T-helper 17 cell (primary cell): ENCODE measurements at regions not wholly inside any gene's neighbourhood (a gene's known extent, or its start where the extent isn't known, plus 50 kb on each side); places are given as distances from the start of the nearest gene placed in this dataset.

Source experiments
- ATAC-seq: fragments of 150-1000 bp; cut with Tn5 transposase; 2 replicates; pipeline ENCODE4 v1.10.0; 2021; ENCODE audit warnings: mild to moderate bottlenecking, moderate library complexity
- DNase-seq, 3 donors: peaks; one replicate each; pipeline versions ENCODE4 v3.0.0 to v3.0.0-alpha.2; 2020 to 2021
- H3K9me3 ChIP-seq: one replicate; pipeline ENCODE4 v1.7.0; 2013; ENCODE audit warnings: low read length, mild to moderate bottlenecking; ENCODE audit not compliant: control insufficient read depth, poor library complexity, severe bottlenecking
- H3K27ac Mint-ChIP-seq: one replicate; pipeline ENCODE4 v1.8.0; 2022; ENCODE audit warnings: mild to moderate bottlenecking, moderate library complexity, mixed read lengths
- H3K27me3 Mint-ChIP-seq: one replicate; pipeline ENCODE4 v1.8.0; 2022; ENCODE audit warnings: mixed read lengths
- H3K36me3 Mint-ChIP-seq: one replicate; pipeline ENCODE4 v1.8.0; 2022; ENCODE audit warnings: low read depth, mixed read lengths
- H3K4me1 Mint-ChIP-seq: one replicate; pipeline ENCODE4 v1.8.0; 2022; ENCODE audit warnings: mild to moderate bottlenecking, mixed read lengths
- H3K4me3 Mint-ChIP-seq: one replicate; pipeline ENCODE4 v1.8.0; 2022; ENCODE audit warnings: mild to moderate bottlenecking, moderate library complexity, mixed read lengths

DNA sequence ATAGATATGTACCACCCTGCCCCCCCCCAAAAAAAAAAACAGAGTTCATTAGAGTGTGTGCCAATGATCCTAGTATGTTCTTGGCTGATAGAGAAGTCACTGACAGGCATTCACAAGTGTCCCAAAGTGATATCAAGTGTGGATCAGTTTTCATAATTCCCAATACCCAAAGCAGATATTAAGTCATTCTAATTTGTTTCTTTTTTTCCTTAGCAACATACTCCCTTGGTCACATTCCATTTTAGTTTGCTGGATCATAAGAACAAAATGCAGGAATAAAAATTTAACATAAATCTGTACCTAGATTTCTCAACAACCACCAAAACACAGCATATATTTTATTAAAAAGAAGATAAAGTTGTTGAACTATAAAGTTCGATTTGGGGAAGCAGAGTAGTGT is 129.8 kb upstream of the PALMD start:
- Mint-ChIP-seq H3K4me3 (no peak overlapping the region), H3K4me1 (no peaks in the 10 kb centered on the region), H3K27me3 (peaks cover 5% of the 10 kb centered on the region), H3K27ac (no peak overlapping the region), H3K36me3 (no peaks in the 10 kb centered on the region)
- no peak for DNase-seq
- no peaks in the 10 kb centered on the region for H3K9me3 ChIP-seq
- no peak for ATAC-seq

DNA sequence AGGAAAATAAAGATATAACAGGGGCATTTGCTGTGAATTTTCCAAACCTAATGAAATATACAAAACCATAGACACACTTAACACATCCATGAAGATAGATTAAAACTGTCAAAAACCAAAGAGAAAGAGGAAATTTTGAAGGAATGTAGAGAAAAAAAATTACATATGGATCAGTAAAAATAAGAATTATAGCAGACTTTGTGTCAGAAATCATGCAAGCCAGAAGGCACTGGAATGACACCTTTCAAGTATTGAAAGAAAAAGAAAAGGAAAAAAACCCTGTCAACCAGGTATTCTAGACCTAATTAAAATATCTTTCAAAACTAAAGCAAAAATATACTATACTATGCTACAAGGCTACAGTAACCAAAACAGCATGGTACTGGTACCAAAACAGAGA is 125.8 kb upstream of the PALMD start:
- peaks cover 2% of the 10 kb centered on the region for H3K27me3 Mint-ChIP-seq
- no peaks in the 10 kb centered on the region for H3K36me3 Mint-ChIP-seq
- H3K4me1 Mint-ChIP-seq: no peaks in the 10 kb centered on the region
- no peaks in the 10 kb centered on the region for H3K9me3 ChIP-seq
- H3K27ac Mint-ChIP-seq: no peak overlapping the region
- ATAC-seq: no peak
- no peak for DNase-seq
- H3K4me3 Mint-ChIP-seq: no peak overlapping the region

DNA sequence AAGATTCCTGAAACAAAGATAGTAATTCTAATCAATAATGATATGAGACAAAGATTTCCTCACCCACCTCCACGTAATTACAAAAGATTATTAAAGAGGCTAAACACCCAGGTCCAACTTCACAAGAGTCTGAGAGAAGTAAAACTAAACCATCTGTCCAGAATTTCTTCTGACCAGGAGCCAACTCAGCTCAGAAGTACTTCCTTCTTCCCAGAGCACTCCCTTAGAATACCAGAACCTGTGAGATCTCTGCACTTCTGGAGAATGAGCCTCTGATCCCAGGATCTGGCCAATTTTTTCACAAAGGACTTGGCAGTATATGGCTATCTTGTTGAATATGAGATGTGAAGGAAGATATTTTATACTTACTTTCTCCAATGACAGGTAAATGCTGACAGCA is 120.6 kb upstream of the PALMD start:
- no peaks in the 10 kb centered on the region for H3K36me3 Mint-ChIP-seq
- no peak overlapping the region for H3K4me3 Mint-ChIP-seq
- no peak overlapping the region for H3K27ac Mint-ChIP-seq
- no peaks in the 10 kb centered on the region for H3K4me1 Mint-ChIP-seq
- no peak for ATAC-seq
- peaks cover 40% of the 10 kb centered on the region for H3K27me3 Mint-ChIP-seq
- H3K9me3 ChIP-seq: no peaks in the 10 kb centered on the region
- DNase-seq: no peak

DNA sequence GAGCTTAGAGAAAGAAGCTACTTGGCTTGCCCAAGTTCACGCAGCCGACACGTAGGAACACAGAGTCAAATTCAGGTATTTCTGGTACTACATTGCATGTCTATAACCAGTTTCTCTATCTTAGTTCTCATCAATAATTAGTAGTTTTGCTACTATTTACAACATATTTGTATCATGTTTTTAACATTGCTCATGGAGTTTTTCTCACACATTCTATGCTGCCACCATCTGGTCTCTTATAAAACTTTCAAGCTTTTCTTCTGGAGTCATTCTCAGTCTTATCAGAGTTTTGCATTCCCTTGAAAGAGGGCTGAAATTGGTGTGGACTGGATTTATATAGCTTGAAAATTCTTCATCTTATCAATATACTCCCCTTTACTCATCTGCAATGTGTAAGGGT is 118.8 kb upstream of the PALMD start:
- no peak for ATAC-seq
- H3K4me1 Mint-ChIP-seq: no peaks in the 10 kb centered on the region
- H3K27me3 Mint-ChIP-seq: peaks cover 40% of the 10 kb centered on the region

DNA sequence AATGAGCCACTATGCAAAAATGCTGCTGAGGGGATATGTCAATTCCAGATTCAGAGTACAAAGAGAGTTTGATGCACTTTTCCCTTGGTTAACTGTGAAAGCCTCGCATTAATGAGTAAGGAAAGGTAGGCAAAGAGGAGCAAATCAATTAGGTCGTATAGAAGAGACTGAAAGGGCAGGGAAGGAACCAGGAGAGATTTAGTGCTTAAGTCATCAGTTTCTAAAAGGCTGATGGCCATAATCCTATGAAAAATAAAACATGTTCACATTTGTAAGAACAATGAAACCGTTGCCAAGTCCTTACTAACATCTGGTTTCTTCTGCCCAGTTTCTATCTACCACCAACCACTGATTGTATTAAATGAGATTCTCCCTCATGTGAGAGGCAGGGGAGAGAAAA is 118.4 kb upstream of the PALMD start:
- Mint-ChIP-seq H3K4me1 (no peaks in the 10 kb centered on the region), H3K36me3 (no peaks in the 10 kb centered on the region), H3K27me3 (peaks cover 45% of the 10 kb centered on the region), H3K27ac (no peak overlapping the region), H3K4me3 (no peak overlapping the region)
- H3K9me3 ChIP-seq: no peaks in the 10 kb centered on the region
- no peak for ATAC-seq
- no peak for DNase-seq

More for the DNA sequence above, 118.8 kb upstream of the PALMD start:
- H3K27ac Mint-ChIP-seq: no peak overlapping the region
- no peaks in the 10 kb centered on the region for H3K9me3 ChIP-seq
- H3K36me3 Mint-ChIP-seq: no peaks in the 10 kb centered on the region
- no peak overlapping the region for H3K4me3 Mint-ChIP-seq
- no peak for DNase-seq

DNA sequence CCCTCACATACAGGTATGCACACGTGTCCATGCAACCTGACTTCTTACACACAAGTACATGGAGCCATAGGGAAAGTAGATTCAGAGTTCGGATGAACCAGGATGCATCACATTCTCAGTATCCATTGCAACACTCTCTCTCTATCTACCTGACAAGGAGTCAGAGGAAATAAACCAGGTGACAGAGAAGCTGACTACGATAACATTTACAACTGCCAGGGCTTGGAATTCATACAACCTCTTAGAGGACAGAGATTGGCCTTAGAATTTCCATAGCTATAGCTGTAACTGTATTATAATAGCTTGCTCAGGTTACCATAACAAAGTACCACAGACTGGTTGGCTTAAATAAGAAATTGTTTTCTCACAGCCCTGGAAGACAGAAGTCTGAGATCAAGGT is 116.9 kb upstream of the PALMD start:
- peaks cover 45% of the 10 kb centered on the region for H3K27me3 Mint-ChIP-seq
- no peaks in the 10 kb centered on the region for H3K36me3 Mint-ChIP-seq
- DNase-seq (no peak), ATAC-seq (no peak)
- H3K4me1 Mint-ChIP-seq: no peaks in the 10 kb centered on the region
- no peak overlapping the region for H3K4me3 Mint-ChIP-seq
- H3K9me3 ChIP-seq: no peaks in the 10 kb centered on the region
- no peak overlapping the region for H3K27ac Mint-ChIP-seq

DNA sequence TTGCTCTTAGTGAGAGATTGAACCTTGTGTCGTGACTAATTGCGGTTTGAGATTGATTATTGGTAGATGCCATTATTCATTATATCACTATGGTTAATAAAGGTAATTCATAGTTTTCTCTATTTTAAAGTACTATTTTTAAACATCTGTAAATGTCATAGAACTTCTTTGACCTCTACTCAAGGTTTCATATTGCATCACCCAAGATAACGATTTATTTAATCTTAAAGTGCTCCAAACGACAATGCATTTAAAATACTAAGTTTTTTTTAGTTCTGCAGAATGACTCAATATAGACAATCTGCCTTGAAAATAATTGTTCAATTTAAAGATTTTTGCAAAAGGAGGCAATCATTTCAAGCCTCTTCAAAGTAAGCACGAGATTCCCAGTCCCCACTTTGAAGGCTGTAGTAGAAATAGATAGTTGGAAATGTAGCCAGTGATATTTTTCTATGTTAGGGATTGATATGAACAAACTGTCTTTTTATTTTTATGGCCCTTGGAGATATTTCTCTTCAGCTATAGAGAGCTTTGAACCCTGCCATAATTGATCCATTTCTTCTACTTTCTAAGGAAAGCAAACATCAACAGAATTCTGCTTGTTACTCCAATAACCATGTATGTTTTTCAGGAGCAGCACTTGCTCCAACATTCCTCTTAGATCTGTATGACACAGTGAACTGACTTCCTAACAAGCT is 114.2 kb upstream of the PALMD start:
- peaks cover 35% of the 10 kb centered on the region for H3K27me3 Mint-ChIP-seq

DNA sequence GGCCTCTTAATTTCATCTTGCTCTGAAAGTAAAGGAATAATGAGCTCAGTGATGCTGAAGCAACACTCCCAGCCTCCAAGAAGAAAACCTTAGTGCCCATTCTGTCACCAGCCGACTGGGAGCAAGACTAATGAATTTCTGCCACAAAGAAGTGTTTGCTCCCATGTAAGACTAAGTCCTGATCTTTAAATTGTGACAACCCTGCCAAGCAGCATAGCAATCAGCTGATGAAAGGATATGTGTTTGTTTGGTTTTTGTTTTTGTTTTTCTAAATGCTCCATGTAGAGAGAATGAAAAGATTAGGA is 113.7 kb upstream of the PALMD start:
- Mint-ChIP-seq H3K36me3 (no peaks in the 10 kb centered on the region), H3K4me1 (no peaks in the 10 kb centered on the region), H3K27me3 (peaks cover 30% of the 10 kb centered on the region), H3K4me3 (no peak overlapping the region), H3K27ac (no peak overlapping the region)
- no peaks in the 10 kb centered on the region for H3K9me3 ChIP-seq
- ATAC-seq: no peak
- no peak for DNase-seq

More for the DNA sequence above, 114.2 kb upstream of the PALMD start:
- no peak for DNase-seq
- Mint-ChIP-seq H3K4me1 (no peaks in the 10 kb centered on the region), H3K27ac (no peak overlapping the region), H3K36me3 (no peaks in the 10 kb centered on the region), H3K4me3 (no peak overlapping the region)
- H3K9me3 ChIP-seq: no peaks in the 10 kb centered on the region
- ATAC-seq: no peak

DNA sequence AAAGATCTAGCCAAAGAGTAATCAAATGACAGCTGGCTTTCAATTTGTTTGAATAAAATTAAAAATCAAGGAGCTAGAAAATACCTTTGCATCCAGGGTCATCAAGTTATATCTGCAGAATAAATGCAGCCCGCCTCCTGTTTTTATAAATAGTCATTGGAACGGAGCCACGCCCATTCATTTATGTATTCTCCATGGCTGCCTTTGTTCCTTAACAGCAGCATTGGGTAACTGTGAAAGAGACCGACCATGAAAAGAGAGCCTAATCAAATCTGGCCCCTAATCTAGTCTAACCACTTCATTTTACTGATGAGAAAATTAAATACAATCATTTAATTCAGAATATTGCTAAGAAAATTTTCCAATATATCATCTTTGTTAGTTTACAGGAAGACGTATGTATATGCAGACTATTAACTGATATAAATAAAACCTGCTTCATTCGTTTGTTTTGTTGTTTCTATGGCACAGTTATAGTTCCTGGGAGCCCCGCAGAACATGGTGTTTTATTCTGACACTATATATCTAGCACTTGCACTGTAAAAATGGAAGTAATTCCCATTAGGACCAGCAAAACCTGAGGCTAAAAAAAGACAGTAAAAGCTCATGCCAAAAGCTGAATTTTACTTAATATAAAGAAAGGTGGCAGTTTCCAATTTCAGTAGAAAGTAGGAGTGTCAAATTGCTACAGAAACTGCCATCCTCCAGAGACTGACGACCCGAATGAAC is 111.8 kb upstream of the PALMD start:
- H3K4me3 Mint-ChIP-seq: no peak overlapping the region
- no peaks in the 10 kb centered on the region for H3K36me3 Mint-ChIP-seq
- H3K27me3 Mint-ChIP-seq: peaks cover 15% of the 10 kb centered on the region
- no peak for DNase-seq
- no peak overlapping the region for H3K27ac Mint-ChIP-seq
- no peak for ATAC-seq
- no peaks in the 10 kb centered on the region for H3K9me3 ChIP-seq
- no peaks in the 10 kb centered on the region for H3K4me1 Mint-ChIP-seq

DNA sequence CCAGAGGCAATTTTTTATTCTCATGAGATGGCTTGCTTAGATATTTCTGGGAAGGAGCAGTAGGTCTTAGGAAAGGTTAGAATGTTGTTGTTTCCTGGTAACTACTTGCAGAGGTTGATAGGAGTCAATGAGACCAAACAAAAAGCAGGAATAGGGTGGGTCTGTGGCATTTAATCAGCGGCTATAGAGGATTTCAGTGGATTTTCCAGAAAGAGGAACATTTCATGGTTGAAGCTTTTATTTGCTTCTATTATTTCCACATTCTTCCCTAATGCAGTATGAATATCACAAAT is 111.3 kb upstream of the PALMD start:
- Mint-ChIP-seq H3K27ac (no peak overlapping the region), H3K4me1 (no peaks in the 10 kb centered on the region), H3K27me3 (peaks cover 10% of the 10 kb centered on the region), H3K36me3 (no peaks in the 10 kb centered on the region), H3K4me3 (no peak overlapping the region)
- DNase-seq (no peak), ATAC-seq (no peak)
- H3K9me3 ChIP-seq: no peaks in the 10 kb centered on the region

DNA sequence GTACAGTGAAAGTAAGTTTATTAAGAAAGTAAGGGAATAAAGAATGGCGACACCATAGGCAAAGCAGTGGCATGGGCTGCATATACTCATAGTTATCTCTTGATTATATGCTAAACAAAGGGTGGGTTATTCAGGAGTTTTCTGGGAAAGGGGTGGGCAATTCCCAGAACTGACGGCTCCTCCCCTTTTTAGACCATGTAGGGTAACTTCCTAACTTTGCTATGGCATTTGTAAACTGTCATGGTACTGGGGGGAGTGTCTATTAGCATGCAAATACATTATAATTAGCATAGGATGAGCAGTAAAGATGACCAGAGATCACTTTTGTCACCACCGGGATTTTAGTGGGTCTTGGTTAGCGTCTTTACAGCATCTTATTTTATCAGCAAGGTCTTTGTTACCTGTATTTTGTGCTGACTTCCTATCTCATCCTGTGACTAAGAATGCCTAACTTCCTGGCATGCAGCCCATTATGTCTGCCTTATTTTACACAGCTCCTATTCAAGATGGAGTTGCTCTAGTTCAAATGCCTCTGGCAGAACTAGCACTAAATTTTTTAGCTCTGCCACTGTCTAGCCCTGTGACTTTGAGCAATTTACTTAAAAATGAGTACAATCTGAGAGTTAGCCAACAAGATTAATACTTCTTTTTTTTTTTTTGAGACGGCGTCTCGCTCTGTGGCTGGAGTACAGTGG is 110.3 kb upstream of the PALMD start:
- DNase-seq: no peak
- Mint-ChIP-seq H3K36me3 (no peaks in the 10 kb centered on the region), H3K27me3 (peaks cover 10% of the 10 kb centered on the region), H3K27ac (no peak overlapping the region), H3K4me3 (no peak overlapping the region), H3K4me1 (peaks cover under 1% of the 10 kb centered on the region)
- no peak for ATAC-seq
- no peaks in the 10 kb centered on the region for H3K9me3 ChIP-seq

DNA sequence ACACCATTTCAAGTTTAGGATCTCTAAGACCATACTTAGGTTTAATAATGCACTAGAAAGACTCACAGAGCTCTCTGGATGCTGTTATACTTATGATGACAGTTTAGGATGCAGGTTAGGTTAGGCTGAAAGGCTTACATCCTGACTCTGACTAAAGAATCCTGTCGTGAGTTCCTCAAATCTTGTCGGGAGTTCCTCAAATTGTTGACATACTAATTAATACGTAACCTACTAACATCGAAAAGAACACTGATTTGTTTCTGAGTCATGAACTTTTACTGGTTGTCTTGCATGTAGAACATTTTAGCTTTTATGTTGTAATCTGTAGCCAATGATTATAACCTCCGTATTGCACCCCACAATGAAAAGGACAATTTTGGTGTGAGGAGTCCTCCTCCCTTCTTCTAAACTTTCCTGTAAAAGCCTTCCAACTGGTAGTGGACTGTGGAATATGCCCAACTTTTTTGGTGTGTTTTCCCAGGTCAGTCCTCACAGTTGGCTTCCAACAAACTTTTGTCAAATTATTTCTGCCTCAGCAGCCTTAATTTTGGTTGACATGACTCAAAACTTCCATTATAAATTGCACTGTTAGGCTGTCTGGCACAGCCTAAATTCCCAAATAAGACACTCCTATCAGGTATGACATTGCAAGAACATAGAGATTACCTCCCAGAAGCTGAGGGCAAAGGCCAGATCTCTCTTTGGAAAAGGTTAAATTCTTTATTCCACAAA is 107.9 kb upstream of the PALMD start:
- DNase-seq (no peak), ATAC-seq (no peak)
- H3K9me3 ChIP-seq: no peaks in the 10 kb centered on the region
- Mint-ChIP-seq H3K27me3 (peaks cover 5% of the 10 kb centered on the region), H3K4me1 (peaks cover 2% of the 10 kb centered on the region), H3K4me3 (no peak overlapping the region), H3K36me3 (no peaks in the 10 kb centered on the region), H3K27ac (no peak overlapping the region)

DNA sequence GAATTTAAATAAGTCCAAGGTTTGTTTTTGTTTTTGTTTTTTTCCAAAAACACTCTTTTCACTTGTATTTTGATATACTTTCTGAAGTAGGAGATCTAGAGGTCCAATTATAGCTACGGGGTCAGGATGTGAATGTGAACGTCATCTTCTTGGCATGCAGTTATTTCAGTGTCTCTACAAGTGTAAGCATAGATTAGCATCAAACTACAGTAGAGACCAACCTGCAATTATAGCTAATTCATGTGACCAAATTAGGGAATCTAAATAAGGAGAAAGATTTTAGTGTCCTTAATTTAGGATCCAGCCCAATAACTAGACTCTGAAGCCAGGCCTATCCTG is 107.3 kb upstream of the PALMD start:
- no peak overlapping the region for H3K4me3 Mint-ChIP-seq
- no peaks in the 10 kb centered on the region for H3K36me3 Mint-ChIP-seq
- H3K27ac Mint-ChIP-seq: no peak overlapping the region
- no peak for DNase-seq
- H3K4me1 Mint-ChIP-seq: peaks cover 2% of the 10 kb centered on the region
- no peaks in the 10 kb centered on the region for H3K9me3 ChIP-seq
- ATAC-seq: no peak
- peaks cover 5% of the 10 kb centered on the region for H3K27me3 Mint-ChIP-seq
